ENCODE measurements at regions not wholly inside any gene's neighbourhood (a gene's known extent, or its start where the extent isn't known, plus 50 kb on each side); places are given as distances from the start of the nearest gene placed in this dataset.
"Not testable (repeated sequence)": the region's sequence is repeated elsewhere in the genome, so short reads cannot be mapped to it uniquely, and the experiment has no call there.

DNA sequence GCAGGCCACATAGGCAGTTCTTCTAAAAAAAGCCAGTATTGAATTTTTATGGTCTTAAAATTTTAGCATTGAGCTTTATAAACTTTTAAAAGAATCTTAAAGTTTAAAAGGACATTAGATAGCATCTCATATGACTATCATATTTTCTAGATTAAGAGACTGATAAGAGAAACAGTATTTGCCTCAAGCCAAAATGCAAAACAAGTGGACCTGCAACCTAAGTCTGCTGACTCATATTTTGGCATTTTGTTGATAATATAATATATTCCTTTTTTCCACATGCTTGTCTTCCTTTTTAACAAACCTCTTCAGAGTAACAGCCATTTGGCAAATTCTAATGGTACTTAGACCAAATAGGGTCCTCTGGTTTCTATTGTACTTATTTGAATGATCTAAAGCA is 328.5 kb upstream of the GALNTL6 start:
- no peaks in the 10 kb centered on the region for H3K79me2 ChIP-seq (ENCODE audit: insufficient read depth)
- no peaks in the 10 kb centered on the region for H3K27me3 ChIP-seq (replicated peaks; ENCODE audit: insufficient read depth)
- no peaks in the 10 kb centered on the region for H3K9me3 ChIP-seq (ENCODE audit: low read depth)
- H3K9me2 ChIP-seq (ENCODE audit: insufficient read depth), result no peaks in the 10 kb centered on the region
- no peak for TF ChIP-seq EZH2 (IDR thresholded peaks at IDR 0.05; ENCODE audit: insufficient read depth, poor library complexity, severe bottlenecking)
- no peak for TF ChIP-seq EZH2phosphoT487 (IDR thresholded peaks at IDR 0.05; ENCODE audit: insufficient read depth, low read depth)
- H3F3A ChIP-seq (ENCODE audit: insufficient read depth), result no peaks in the 10 kb centered on the region
- no peaks in the 10 kb centered on the region for H4K20me1 ChIP-seq (ENCODE audit: insufficient read depth)
- in situ Hi-C loops (cut with MboI), result no loop called here
- no peaks in the 10 kb centered on the region for H3K36me3 ChIP-seq (ENCODE audit: low read depth)
- no peak overlapping the region for H3K27ac ChIP-seq
- no peak for DNase-seq
- no peak overlapping the region for H3K9ac ChIP-seq
- H3K4me2 ChIP-seq (ENCODE audit: unreplicated experiment), result no peak overlapping the region
- H3K4me3 ChIP-seq, result no peak overlapping the region
- no peak overlapping the region for H2AFZ ChIP-seq
- no peaks in the 10 kb centered on the region for H3K4me1 ChIP-seq (ENCODE audit: insufficient read depth)

DNA sequence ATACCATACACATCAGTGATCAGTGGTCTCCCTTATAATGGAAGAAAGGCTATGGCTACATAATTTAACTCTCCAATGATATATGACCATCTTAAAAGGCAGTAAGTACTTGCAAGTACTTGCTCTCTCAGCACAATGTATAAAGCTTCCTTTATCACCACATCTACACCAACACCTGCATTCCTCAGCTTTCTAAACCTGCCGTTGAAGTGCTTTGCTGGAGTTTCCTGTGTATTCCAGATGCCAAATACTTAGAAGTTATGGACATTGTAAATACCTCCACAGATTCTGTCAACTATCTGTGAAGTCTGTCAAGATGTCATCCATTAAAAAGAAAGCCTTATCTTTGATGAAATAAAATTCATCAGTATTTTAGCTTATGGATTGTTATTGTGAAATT is 335.0 kb upstream of the GALNTL6 start:
- no peaks in the 10 kb centered on the region for H3K9me2 ChIP-seq (ENCODE audit: insufficient read depth)
- no peaks in the 10 kb centered on the region for H3F3A ChIP-seq (ENCODE audit: insufficient read depth)
- in situ Hi-C loops (cut with MboI), result no loop called here
- H3K4me1 ChIP-seq (ENCODE audit: insufficient read depth), result no peaks in the 10 kb centered on the region
- H3K9me3 ChIP-seq (ENCODE audit: low read depth), result no peaks in the 10 kb centered on the region
- H3K27ac ChIP-seq, result no peak overlapping the region
- no peaks in the 10 kb centered on the region for H3K79me2 ChIP-seq (ENCODE audit: insufficient read depth)
- H2AFZ ChIP-seq, result no peak overlapping the region
- 30 to 33% methylated on average over 1 of the region's 1 CpG for WGBS, 2 experiments (ENCODE audit: low coverage in 1 of 2, low lambda C conversion rate in 2 of 2, missing lambda C conversion rate in 2 of 2)
- H4K20me1 ChIP-seq (ENCODE audit: insufficient read depth), result no peaks in the 10 kb centered on the region
- no peak for DNase-seq
- TF ChIP-seq EZH2 (IDR thresholded peaks at IDR 0.05; ENCODE audit: insufficient read depth, poor library complexity, severe bottlenecking) (no peak), EZH2phosphoT487 (IDR thresholded peaks at IDR 0.05; ENCODE audit: insufficient read depth, low read depth) (no peak)
- H3K4me3 ChIP-seq, result no peak overlapping the region
- no peak overlapping the region for H3K4me2 ChIP-seq (ENCODE audit: unreplicated experiment)
- H3K9ac ChIP-seq, result no peak overlapping the region
- no peaks in the 10 kb centered on the region for H3K27me3 ChIP-seq (replicated peaks; ENCODE audit: insufficient read depth)
- no peaks in the 10 kb centered on the region for H3K36me3 ChIP-seq (ENCODE audit: low read depth)

DNA sequence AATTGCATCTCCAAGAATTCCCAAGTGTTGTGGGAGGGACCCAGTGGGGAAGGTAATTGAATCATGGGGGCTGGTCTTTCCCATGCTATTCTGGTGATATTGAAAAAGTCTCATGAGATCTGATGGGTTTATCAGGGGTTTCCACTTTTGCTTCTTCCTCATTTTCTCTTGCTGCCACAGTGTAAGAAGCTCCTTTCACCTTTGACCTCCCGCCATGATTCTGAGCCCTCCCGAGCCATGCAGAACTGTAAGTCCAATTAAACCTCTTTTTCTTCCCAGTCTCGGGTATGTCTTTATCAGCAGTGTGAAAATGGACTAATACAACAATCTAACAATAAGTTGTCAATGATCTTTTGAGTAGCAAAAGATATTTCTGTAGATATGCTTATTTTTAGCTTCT is 338.1 kb upstream of the GALNTL6 start:
- H3K9me2 ChIP-seq (ENCODE audit: insufficient read depth); H3F3A ChIP-seq (ENCODE audit: insufficient read depth); DNase-seq; H2AFZ ChIP-seq; H3K36me3 ChIP-seq (ENCODE audit: low read depth); H3K79me2 ChIP-seq (ENCODE audit: insufficient read depth); H3K4me2 ChIP-seq (ENCODE audit: unreplicated experiment); H3K9ac ChIP-seq; H3K9me3 ChIP-seq (ENCODE audit: low read depth); H3K4me1 ChIP-seq (ENCODE audit: insufficient read depth); H3K27me3 ChIP-seq (replicated peaks; ENCODE audit: insufficient read depth); H3K4me3 ChIP-seq; in situ Hi-C loops (cut with MboI); H4K20me1 ChIP-seq (ENCODE audit: insufficient read depth); H3K27ac ChIP-seq: not testable (repeated sequence)
- WGBS, 2 experiments (ENCODE audit: low coverage in 1 of 2, low lambda C conversion rate in 2 of 2, missing lambda C conversion rate in 2 of 2), result 15 to 18% methylated on average over 3 of the region's 3 CpGs

DNA sequence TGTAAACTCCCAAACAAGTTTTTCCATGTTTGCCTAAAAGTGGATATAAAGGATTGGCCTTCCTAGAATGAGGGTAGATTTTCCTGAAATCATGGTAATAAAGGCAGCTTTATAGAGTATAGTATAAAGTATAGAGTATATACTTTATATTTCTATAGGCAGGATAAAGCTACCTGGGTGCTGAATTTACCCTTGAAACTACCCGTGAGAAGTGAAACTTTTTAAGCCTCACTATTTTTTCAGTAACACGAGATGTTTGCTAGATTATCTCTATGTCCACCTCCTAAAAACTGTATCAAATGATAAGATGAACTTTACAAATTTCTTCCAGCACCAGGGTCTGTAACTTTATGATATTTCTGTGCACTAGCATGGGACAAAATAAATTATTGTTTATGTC is 340.0 kb upstream of the GALNTL6 start:
- no peak for DNase-seq
- Histone ChIP-seq H3K27ac (no peak overlapping the region), H3K9me3 (ENCODE audit: low read depth) (no peaks in the 10 kb centered on the region), H3K79me2 (ENCODE audit: insufficient read depth) (no peaks in the 10 kb centered on the region), H3K4me3 (no peak overlapping the region), H3K4me2 (ENCODE audit: unreplicated experiment) (no peak overlapping the region), H3K36me3 (ENCODE audit: low read depth) (no peaks in the 10 kb centered on the region), H3K4me1 (ENCODE audit: insufficient read depth) (no peaks in the 10 kb centered on the region), H2AFZ (no peak overlapping the region), H3F3A (ENCODE audit: insufficient read depth) (no peaks in the 10 kb centered on the region), H3K9ac (no peak overlapping the region), H3K27me3 (replicated peaks; ENCODE audit: insufficient read depth) (no peaks in the 10 kb centered on the region), H3K9me2 (ENCODE audit: insufficient read depth) (no peaks in the 10 kb centered on the region), H4K20me1 (ENCODE audit: insufficient read depth) (no peaks in the 10 kb centered on the region)
- 0% methylated on average over 2 of the region's 2 CpGs for WGBS, 2 experiments (ENCODE audit: low coverage in 1 of 2, low lambda C conversion rate in 2 of 2, missing lambda C conversion rate in 2 of 2)
- TF ChIP-seq EZH2phosphoT487 (IDR thresholded peaks at IDR 0.05; ENCODE audit: insufficient read depth, low read depth), result no peak
- TF ChIP-seq EZH2 (IDR thresholded peaks at IDR 0.05; ENCODE audit: insufficient read depth, poor library complexity, severe bottlenecking), result no peak
- in situ Hi-C loops (cut with MboI), result no loop called here

DNA sequence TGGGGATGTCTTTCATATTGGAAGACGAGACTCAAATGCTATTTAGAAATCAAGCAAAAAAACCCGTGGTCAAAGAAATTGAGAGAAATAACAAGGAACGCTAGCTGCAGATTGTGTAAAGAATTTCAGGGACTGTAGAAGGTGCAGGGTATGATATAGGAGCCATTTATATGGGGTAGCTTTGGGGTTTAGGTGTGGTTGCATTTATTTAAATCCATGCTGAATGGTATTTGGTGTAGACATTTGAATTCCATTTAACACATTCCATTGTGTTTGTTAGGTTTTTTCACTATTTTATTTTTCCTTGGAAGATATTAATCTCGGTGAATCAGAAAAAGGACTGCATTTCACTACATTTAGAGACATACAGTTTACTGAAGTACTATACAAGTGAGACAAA is 341.0 kb upstream of the GALNTL6 start:
- H3K4me1 ChIP-seq (ENCODE audit: insufficient read depth), result no peaks in the 10 kb centered on the region
- no peaks in the 10 kb centered on the region for H3K9me3 ChIP-seq (ENCODE audit: low read depth)
- no peak overlapping the region for H3K9ac ChIP-seq
- in situ Hi-C loops (cut with MboI), result no loop called here
- no peaks in the 10 kb centered on the region for H3K9me2 ChIP-seq (ENCODE audit: insufficient read depth)
- no peaks in the 10 kb centered on the region for H3F3A ChIP-seq (ENCODE audit: insufficient read depth)
- H3K4me2 ChIP-seq (ENCODE audit: unreplicated experiment), result no peak overlapping the region
- no peak overlapping the region for H3K27ac ChIP-seq
- no peaks in the 10 kb centered on the region for H4K20me1 ChIP-seq (ENCODE audit: insufficient read depth)
- TF ChIP-seq EZH2 (IDR thresholded peaks at IDR 0.05; ENCODE audit: insufficient read depth, poor library complexity, severe bottlenecking), result no peak
- no peak for TF ChIP-seq EZH2phosphoT487 (IDR thresholded peaks at IDR 0.05; ENCODE audit: insufficient read depth, low read depth)
- no peaks in the 10 kb centered on the region for H3K79me2 ChIP-seq (ENCODE audit: insufficient read depth)
- H3K36me3 ChIP-seq (ENCODE audit: low read depth), result no peaks in the 10 kb centered on the region
- no peaks in the 10 kb centered on the region for H3K27me3 ChIP-seq (replicated peaks; ENCODE audit: insufficient read depth)
- no peak overlapping the region for H2AFZ ChIP-seq
- DNase-seq, result no peak
- 18 to 24% methylated on average over 4 of the region's 4 CpGs for WGBS, 2 experiments (ENCODE audit: low coverage in 1 of 2, low lambda C conversion rate in 2 of 2, missing lambda C conversion rate in 2 of 2)
- H3K4me3 ChIP-seq, result no peak overlapping the region

Measured in GM23248 (cell line).